K562 (cell line): ENCODE measurements at regions not wholly inside any gene's neighbourhood (a gene's known extent, or its start where the extent isn't known, plus 50 kb on each side); places are given as distances from the start of the nearest gene placed in this dataset.

ENCODE experiments used
- ATAC-seq: fragments of 200-7000 bp; cut with Tn5 transposase; 3 replicates; pipeline ENCODE4 v1.9.1; 2020; ENCODE audit warnings: moderate library complexity
- BruUV-seq: library from RNA; stranded (reverse); fragments of 400-500 nt; replicated peaks from 2 replicates; lab custom pipeline; 2021; lab: Mats Ljungman, UMichigan
- CTCF ChIA-PET: fragments of 300-600 bp; formaldehyde crosslinking; extraction: SDS; loops from one replicate; lab custom pipeline; 2021; ENCODE audit warnings: low intra/inter-chr PET ratio; lab: Yijun Ruan, JAX
- POLR2A ChIA-PET: fragments of 300-600, 350-650 bp; sonication (Branson Sonifier 250); formaldehyde crosslinking; extraction: SDS; loops from one replicate; lab custom pipeline; 2021; ENCODE audit warnings: antibody characterized with exemption, inconsistent platforms; lab: Yijun Ruan, JAX
- DNase-seq, 4 experiments: peaks; one replicate each; pipeline versions ENCODE4 v3.0.0 to v3.0.0-alpha.2; 2011 to 2018; ENCODE audit warnings: low spot score in 3 of 4, mixed read lengths in 3 of 4; ENCODE audit errors: extremely low read depth in 1 of 4
- FAIRE-seq: peaks from 2 replicates; lab custom pipeline; 2011; peaks lifted over from hg19 to GRCh38; lab: Jason Lieb, UNC
- H2AFZ ChIP-seq: 2 replicates; pipeline ENCODE4 v1.6.0; 2011; ENCODE audit warnings: low read depth, low read length, control low read depth, inconsistent platforms
- H3K27ac ChIP-seq: fragments of 200-600 bp; 3 replicates; pipeline ENCODE4 v1.8.0; 2011; ENCODE audit warnings: low read depth, mild to moderate bottlenecking, control low read depth, inconsistent platforms, low read length, moderate library complexity, mixed read lengths; ENCODE audit errors: extremely low read depth
- H3K27me3 ChIP-seq, 2 experiments: fragments of 300-600 bp in 1 of 2; 2 replicates in 1 of 2; 3 replicates in 1 of 2; pipeline versions ENCODE4 v1.6.0 to v1.8.0; 2011; ENCODE audit warnings: inconsistent platforms in 2 of 2, low read length in 2 of 2, mild to moderate bottlenecking in 1 of 2, mixed read lengths in 1 of 2, moderate library complexity in 1 of 2; ENCODE audit not compliant: control insufficient read depth in 2 of 2, insufficient read depth in 2 of 2
- H3K36me3 ChIP-seq: fragments of 300-600 bp; 3 replicates; pipeline ENCODE4 v1.8.0; 2011; ENCODE audit warnings: mild to moderate bottlenecking, low read length, inconsistent platforms; ENCODE audit not compliant: control insufficient read depth, insufficient read depth
- H3K4me1 ChIP-seq, 2 experiments: fragments of 200-600 bp in 1 of 2; replicated peaks in 1 of 2; 2 replicates in 1 of 2; 3 replicates in 1 of 2; pipeline versions ENCODE4 v1.5.1 to v1.8.0; 2011; ENCODE audit warnings: inconsistent platforms in 2 of 2, low read length in 2 of 2, mild to moderate bottlenecking in 1 of 2, mixed read lengths in 1 of 2, moderate library complexity in 1 of 2; ENCODE audit not compliant: control insufficient read depth in 2 of 2, insufficient read depth in 2 of 2
- H3K4me2 ChIP-seq: 2 replicates; pipeline ENCODE4 v1.6.1; 2011; ENCODE audit warnings: low read length, control low read depth, inconsistent platforms, mixed read lengths; ENCODE audit not compliant: insufficient read depth
- H3K4me3 ChIP-seq: fragments of 200-600 bp; sonication (generic), shearing (Covaris generic); 2 replicates; pipeline ENCODE4 v1.5.1; 2016; ENCODE audit warnings: control low read depth, inconsistent platforms
- H3K79me2 ChIP-seq: fragments of 200-600 bp; 3 replicates; pipeline ENCODE4 v1.8.0; 2011; ENCODE audit warnings: low read length, inconsistent platforms; ENCODE audit not compliant: control insufficient read depth, insufficient read depth
- H3K9ac ChIP-seq, 2 experiments: 2 replicates each; pipeline versions ENCODE4 v1.6.0 to v1.6.1; 2011; ENCODE audit warnings: low read depth in 2 of 2, low read length in 2 of 2, control low read depth in 1 of 2, inconsistent platforms in 1 of 2, mild to moderate bottlenecking in 1 of 2, mixed read lengths in 1 of 2; ENCODE audit not compliant: insufficient read depth in 1 of 2
- H3K9me1 ChIP-seq: one replicate; pipeline ENCODE4 v1.6.0; 2011; ENCODE audit warnings: inconsistent platforms, mild to moderate bottlenecking, low read length, moderate library complexity; ENCODE audit not compliant: control insufficient read depth, insufficient read depth
- H3K9me3 ChIP-seq: replicated peaks from 2 replicates; pipeline ENCODE4 v1.5.1; 2011; ENCODE audit warnings: low read depth, low read length, inconsistent platforms; ENCODE audit not compliant: control insufficient read depth, insufficient read depth
- H4K20me1 ChIP-seq: replicated peaks from 2 replicates; pipeline ENCODE4 v1.6.1; 2011; ENCODE audit warnings: low read length, inconsistent platforms, mixed read lengths; ENCODE audit not compliant: control insufficient read depth, insufficient read depth
- MAFG ChIP-seq: fragments of 450-650 bp; conservative IDR thresholded peaks from 2 replicates; pipeline ENCODE4 v1.6.1; 2016; ENCODE audit warnings: missing genetic modification characterization, missing compliant biosample characterization
- MED1 ChIP-seq: sonication (generic); formaldehyde crosslinking; IDR thresholded peaks from 2 replicates; pipeline ENCODE4 v1.8.1; 2023; ENCODE audit warnings: missing genetic modification reagents, borderline replicate concordance
- NFE2 ChIP-seq: IDR thresholded peaks from 2 replicates; pipeline ENCODE4 v1.6.1; 2014; ENCODE audit warnings: antibody characterized with exemption, low read depth
- RAD21 ChIP-seq, 2 experiments: fragments of 250-450 bp in 1 of 2; fragments of 450-650 bp in 1 of 2; sonication (Bioruptor Pico) in 1 of 2; formaldehyde crosslinking in 1 of 2; IDR thresholded peaks in 1 of 2; conservative IDR thresholded peaks in 1 of 2; 2 replicates each; pipeline versions ENCODE4 v1.4.0 to v1.8.0; 2020 to 2022; ENCODE audit warnings: mild to moderate bottlenecking in 2 of 2, moderate library complexity in 1 of 2
- SIX5 ChIP-seq, 2 experiments: IDR thresholded peaks; 2 replicates each; pipeline ENCODE4 v1.6.1; 2011; ENCODE audit warnings: low read length in 2 of 2, borderline replicate concordance in 1 of 2, low read depth in 1 of 2, mild to moderate bottlenecking in 1 of 2, moderate library complexity in 1 of 2; ENCODE audit not compliant: insufficient read depth in 1 of 2
- TRIM24 ChIP-seq, 2 experiments: fragments of 450-650 bp; IDR thresholded peaks; 2 replicates each; pipeline ENCODE4 v1.6.1; 2016
- ZSCAN29 ChIP-seq: fragments of 450-650 bp; IDR thresholded peaks from 2 replicates; pipeline ENCODE4 v1.6.1; 2017
- in situ Hi-C: fragments of 300-500 bp; cut with MboI; formaldehyde crosslinking; loops from 4 replicates; pipeline ENCODE4 v1.15.0; 2018; ENCODE audit warnings: inconsistent platforms, mixed read lengths
- intact Hi-C: fragments of 100-400 bp; cut with micrococcal nuclease; formaldehyde crosslinking; loops from 2 replicates; pipeline ENCODE4 v1.14.2; 2022
- TF ChIP-seq, protein P1 (sequence below): IDR thresholded peaks from 3 replicates; pipeline ENCODE4 v1.6.1; 2011; ENCODE audit warnings: borderline replicate concordance, mild to moderate bottlenecking; ENCODE audit not compliant: insufficient read length, insufficient read depth
- TF ChIP-seq, protein P2 (sequence below): fragments of 250-450 bp; sonication (Bioruptor Pico); IDR thresholded peaks from 2 replicates; pipeline ENCODE4 v1.5.0; 2021; ENCODE audit warnings: mild to moderate bottlenecking, borderline replicate concordance

DNA sequence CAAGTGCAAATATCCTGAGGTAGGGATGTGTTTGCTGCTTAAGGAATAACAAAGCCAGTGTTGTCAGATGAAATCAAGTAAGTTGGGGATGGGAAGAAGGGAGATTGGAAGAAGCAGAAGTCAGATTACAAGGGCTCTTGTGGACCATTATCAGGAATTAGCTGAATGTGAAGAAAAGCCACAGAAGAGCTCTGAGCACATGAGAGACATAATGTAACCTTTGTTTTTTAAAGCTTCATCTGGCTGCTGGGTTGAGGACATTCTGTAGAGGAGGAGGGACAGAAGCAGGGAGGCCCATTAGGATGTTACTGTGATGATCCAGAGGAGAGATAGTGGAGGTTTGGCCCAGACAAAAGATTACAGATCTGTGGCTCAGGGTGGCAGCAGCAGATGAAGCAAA is 111.7 kb downstream of the DUSP10 start:
- ChIA-PET POLR2A (no interaction called here), CTCF (no interaction called here)
- no peak overlapping the region for H3K9ac ChIP-seq
- BruUV-seq = no TSS peak
- no peaks in the 10 kb centered on the region for H3K79me2 ChIP-seq
- H3K4me2 ChIP-seq = no peak overlapping the region
- DNase-seq = no peak
- no peaks in the 10 kb centered on the region for H3K27me3 ChIP-seq
- no peak for FAIRE-seq
- no peak overlapping the region for H3K27ac ChIP-seq
- no peak overlapping the region for H2AFZ ChIP-seq
- TF ChIP-seq RAD21 (CRISPR knock-in tag; conservative IDR thresholded peaks at IDR 0.05 in 1 of 2, IDR thresholded peaks at IDR 0.05 in 1 of 2) (peak in 1 of 2 experiments; percentile 28; a peak in 1 of 4 replicates), ZSCAN29 (no peak)
- H3K4me1 ChIP-seq = peaks cover 0 to 15% of the 10 kb centered on the region in 2 experiments; a peak in 4 of 5 replicates
- H4K20me1 ChIP-seq = no peaks in the 10 kb centered on the region
- no peaks in the 10 kb centered on the region for H3K9me3 ChIP-seq
- no peaks in the 10 kb centered on the region for H3K36me3 ChIP-seq
- H3K9me1 ChIP-seq = no peaks in the 10 kb centered on the region
- no peak for ATAC-seq
- in situ Hi-C loops (no loop called here), intact Hi-C loops (loop anchor here (5.0 kb wide), 1 partner anchor 112 kb away; the partner anchor contains the start of gene DUSP10)
- no peak overlapping the region for H3K4me3 ChIP-seq

DNA sequence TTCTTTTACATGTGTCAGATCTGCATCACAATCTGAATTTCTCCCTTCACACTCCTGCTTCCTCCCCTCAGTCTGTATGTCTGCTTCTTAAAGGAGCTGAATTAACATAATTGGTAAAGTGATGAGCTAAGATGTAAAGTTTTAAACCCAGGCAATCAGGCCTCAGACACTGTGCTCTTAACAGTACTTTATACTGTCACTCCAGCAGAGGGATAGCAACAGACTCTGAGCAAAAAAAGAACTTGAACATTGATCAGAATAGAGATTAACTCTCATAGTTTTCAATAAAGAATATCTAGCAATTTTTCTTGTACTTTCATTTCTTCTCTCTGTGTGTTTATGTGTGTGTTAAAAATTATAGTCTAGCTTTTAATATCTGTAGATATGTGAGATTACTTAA is 110.3 kb downstream of the DUSP10 start:
- peaks cover 0 to 20% of the 10 kb centered on the region in 2 experiments; a peak in 4 of 5 replicates for H3K4me1 ChIP-seq
- ATAC-seq (0 out of 3 replicates have a peak, but pooled peaks have one; percentile 33), DNase-seq (no peak), FAIRE-seq (no peak)
- no peak overlapping the region for H3K4me2 ChIP-seq
- H3K4me3 ChIP-seq = no peak overlapping the region
- H3K79me2 ChIP-seq = no peaks in the 10 kb centered on the region
- H3K9me3 ChIP-seq = no peaks in the 10 kb centered on the region
- no peaks in the 10 kb centered on the region for H3K9me1 ChIP-seq
- in situ Hi-C loops = no loop called here
- no peak overlapping the region for H3K9ac ChIP-seq
- H3K27ac ChIP-seq = no peak overlapping the region
- H4K20me1 ChIP-seq = no peaks in the 10 kb centered on the region
- BruUV-seq = no TSS peak
- no peak overlapping the region for H2AFZ ChIP-seq
- H3K36me3 ChIP-seq = no peaks in the 10 kb centered on the region
- ChIA-PET CTCF (no interaction called here), POLR2A (no interaction called here)
- TF ChIP-seq SIX5 (IDR thresholded peaks at IDR 0.05; ENCODE audit: borderline replicate concordance in 1 of 2, insufficient read depth in 1 of 2, low read depth in 1 of 2, low read length in 2 of 2) (no peak), MED1 (no peak), TRIM24 (IDR thresholded peaks at IDR 0.05) (no peak), MAFG (tag) (no peak), NFE2 (no peak)
- TF ChIP-seq, protein P1, sequence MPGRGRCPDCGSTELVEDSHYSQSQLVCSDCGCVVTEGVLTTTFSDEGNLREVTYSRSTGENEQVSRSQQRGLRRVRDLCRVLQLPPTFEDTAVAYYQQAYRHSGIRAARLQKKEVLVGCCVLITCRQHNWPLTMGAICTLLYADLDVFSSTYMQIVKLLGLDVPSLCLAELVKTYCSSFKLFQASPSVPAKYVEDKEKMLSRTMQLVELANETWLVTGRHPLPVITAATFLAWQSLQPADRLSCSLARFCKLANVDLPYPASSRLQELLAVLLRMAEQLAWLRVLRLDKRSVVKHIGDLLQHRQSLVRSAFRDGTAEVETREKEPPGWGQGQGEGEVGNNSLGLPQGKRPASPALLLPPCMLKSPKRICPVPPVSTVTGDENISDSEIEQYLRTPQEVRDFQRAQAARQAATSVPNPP = no peak
- TF ChIP-seq, protein P2, sequence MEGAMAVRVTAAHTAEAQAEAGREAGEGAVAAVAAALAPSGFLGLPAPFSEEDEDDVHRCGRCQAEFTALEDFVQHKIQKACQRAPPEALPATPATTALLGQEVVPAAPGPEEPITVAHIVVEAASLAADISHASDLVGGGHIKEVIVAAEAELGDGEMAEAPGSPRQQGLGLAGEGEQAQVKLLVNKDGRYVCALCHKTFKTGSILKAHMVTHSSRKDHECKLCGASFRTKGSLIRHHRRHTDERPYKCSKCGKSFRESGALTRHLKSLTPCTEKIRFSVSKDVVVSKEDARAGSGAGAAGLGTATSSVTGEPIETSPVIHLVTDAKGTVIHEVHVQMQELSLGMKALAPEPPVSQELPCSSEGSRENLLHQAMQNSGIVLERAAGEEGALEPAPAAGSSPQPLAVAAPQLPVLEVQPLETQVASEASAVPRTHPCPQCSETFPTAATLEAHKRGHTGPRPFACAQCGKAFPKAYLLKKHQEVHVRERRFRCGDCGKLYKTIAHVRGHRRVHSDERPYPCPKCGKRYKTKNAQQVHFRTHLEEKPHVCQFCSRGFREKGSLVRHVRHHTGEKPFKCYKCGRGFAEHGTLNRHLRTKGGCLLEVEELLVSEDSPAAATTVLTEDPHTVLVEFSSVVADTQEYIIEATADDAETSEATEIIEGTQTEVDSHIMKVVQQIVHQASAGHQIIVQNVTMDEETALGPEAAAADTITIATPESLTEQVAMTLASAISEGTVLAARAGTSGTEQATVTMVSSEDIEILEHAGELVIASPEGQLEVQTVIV (CRISPR knock-in tag) = no peak
- intact Hi-C loops = loop anchor here (5.0 kb wide), 1 partner anchor 111 kb away; the partner anchor contains the start of gene DUSP10
- H3K27me3 ChIP-seq = no peaks in the 10 kb centered on the region
